Neural progenitor cell (in vitro differentiated cells): ENCODE measurements at regions not wholly inside any gene's neighbourhood (a gene's known extent, or its start where the extent isn't known, plus 50 kb on each side); places are given as distances from the start of the nearest gene placed in this dataset.
"Not testable (repeated sequence)": the region's sequence is repeated elsewhere in the genome, so short reads cannot be mapped to it uniquely, and the experiment has no call there.

Source experiments
- EZH2 ChIP-seq: fragments of 200-600 bp; sonication (generic); IDR thresholded peaks from 2 replicates; pipeline ENCODE4 v1.6.1; 2017; ENCODE audit warnings: antibody characterized with exemption, mild to moderate bottlenecking, moderate library complexity
- TF ChIP-seq, protein P1 (sequence below): fragments of 200-600 bp; sonication (generic); IDR thresholded peaks from 2 replicates; pipeline ENCODE4 v1.5.1; 2017; ENCODE audit warnings: antibody characterized with exemption, mild to moderate bottlenecking

DNA sequence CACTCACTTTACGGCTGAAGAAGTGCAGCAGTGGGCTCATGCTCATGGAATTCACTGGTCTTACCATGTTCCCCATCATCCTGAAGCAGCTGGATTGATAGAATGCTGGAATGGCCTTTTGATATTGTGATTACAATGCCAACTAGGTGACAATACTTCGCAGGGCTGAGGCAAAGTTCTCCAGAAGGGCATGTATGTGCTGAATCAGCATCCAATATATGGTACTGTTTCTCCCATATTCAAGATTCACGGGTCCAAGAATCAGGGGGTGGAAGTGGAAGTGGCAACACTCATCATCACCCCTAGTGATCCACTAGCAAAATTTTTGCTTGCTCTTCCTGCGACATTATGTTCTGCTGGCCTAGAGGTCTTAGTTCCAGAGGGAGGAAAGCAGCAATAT is 353.3 kb downstream of the C12orf75 start:
- not testable (repeated sequence) for TF ChIP-seq EZH2
- TF ChIP-seq, protein P1, sequence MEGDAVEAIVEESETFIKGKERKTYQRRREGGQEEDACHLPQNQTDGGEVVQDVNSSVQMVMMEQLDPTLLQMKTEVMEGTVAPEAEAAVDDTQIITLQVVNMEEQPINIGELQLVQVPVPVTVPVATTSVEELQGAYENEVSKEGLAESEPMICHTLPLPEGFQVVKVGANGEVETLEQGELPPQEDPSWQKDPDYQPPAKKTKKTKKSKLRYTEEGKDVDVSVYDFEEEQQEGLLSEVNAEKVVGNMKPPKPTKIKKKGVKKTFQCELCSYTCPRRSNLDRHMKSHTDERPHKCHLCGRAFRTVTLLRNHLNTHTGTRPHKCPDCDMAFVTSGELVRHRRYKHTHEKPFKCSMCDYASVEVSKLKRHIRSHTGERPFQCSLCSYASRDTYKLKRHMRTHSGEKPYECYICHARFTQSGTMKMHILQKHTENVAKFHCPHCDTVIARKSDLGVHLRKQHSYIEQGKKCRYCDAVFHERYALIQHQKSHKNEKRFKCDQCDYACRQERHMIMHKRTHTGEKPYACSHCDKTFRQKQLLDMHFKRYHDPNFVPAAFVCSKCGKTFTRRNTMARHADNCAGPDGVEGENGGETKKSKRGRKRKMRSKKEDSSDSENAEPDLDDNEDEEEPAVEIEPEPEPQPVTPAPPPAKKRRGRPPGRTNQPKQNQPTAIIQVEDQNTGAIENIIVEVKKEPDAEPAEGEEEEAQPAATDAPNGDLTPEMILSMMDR = not testable (repeated sequence)
